ENCODE measurements at regions not wholly inside any gene's neighbourhood (a gene's known extent, or its start where the extent isn't known, plus 50 kb on each side); places are given as distances from the start of the nearest gene placed in this dataset.

- Histone ChIP-seq H3K9me3 (ENCODE audit: control insufficient read depth, insufficient read depth, low read length) (no peaks in the 10 kb centered on the region), H3K79me2 (ENCODE audit: control insufficient read depth, low read length) (no peaks in the 10 kb centered on the region), H3F3A (ENCODE audit: control insufficient read depth, insufficient read depth) (no peaks in the 10 kb centered on the region), H3K27ac (ENCODE audit: low read depth, low read length) (no peak overlapping the region), H3K36me3 (ENCODE audit: control insufficient read depth, low read length) (no peaks in the 10 kb centered on the region), H3K27me3 (ENCODE audit: control insufficient read depth, low read length) (no peaks in the 10 kb centered on the region), H3K4me2 (ENCODE audit: low read length) (no peak overlapping the region), H3K4me1 (ENCODE audit: control insufficient read depth, low read length) (no peaks in the 10 kb centered on the region), H3K9me2 (replicated peaks; ENCODE audit: control insufficient read depth, low read length) (no peaks in the 10 kb centered on the region), H3K4me3 (ENCODE audit: low read length) (no peak overlapping the region), H4K20me1 (ENCODE audit: control insufficient read depth, insufficient read depth, low read depth, low read length) (no peaks in the 10 kb centered on the region)
- TF ChIP-seq EZH2phosphoT487 (IDR thresholded peaks at IDR 0.05; ENCODE audit: borderline replicate concordance, low read length) (no peak), CTCF (IDR thresholded peaks at IDR 0.05; ENCODE audit: low read depth, low read length, poor library complexity, severe bottlenecking) (no peak)
Observed at GRCh38 chr6:163994566-163994965, 580.0 kb downstream of the QKI start.

DNA sequence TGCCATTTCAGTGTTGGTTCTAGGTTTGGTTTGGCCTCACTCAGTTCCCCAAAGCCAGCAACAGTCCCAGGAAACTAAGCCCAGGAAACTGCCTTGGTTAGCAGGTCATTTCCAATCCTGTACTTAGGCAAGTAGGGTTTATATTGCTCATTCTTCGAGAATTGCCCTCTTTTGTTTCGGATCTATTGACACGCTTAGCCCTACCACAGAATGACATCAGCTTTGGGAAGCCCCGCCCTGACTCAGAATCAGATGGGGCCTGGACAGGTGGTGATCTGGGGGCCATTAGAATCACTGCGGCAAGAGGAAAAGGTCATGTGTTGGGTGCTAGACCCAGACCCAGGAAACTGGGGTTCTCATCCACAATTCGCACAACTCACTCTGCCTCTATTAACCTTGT, 578.2 kb downstream of the QKI start:
- no peaks in the 10 kb centered on the region for H3K36me3 ChIP-seq (ENCODE audit: control insufficient read depth, low read length)
- no peaks in the 10 kb centered on the region for H3K9me3 ChIP-seq (ENCODE audit: control insufficient read depth, insufficient read depth, low read length)
- no peak overlapping the region for H3K4me3 ChIP-seq (ENCODE audit: low read length)
- no peaks in the 10 kb centered on the region for H3K9me2 ChIP-seq (replicated peaks; ENCODE audit: control insufficient read depth, low read length)
- no peak overlapping the region for H3K4me2 ChIP-seq (ENCODE audit: low read length)
- no peak for TF ChIP-seq EZH2phosphoT487 (IDR thresholded peaks at IDR 0.05; ENCODE audit: borderline replicate concordance, low read length)
- no peak for TF ChIP-seq CTCF (IDR thresholded peaks at IDR 0.05; ENCODE audit: low read depth, low read length, poor library complexity, severe bottlenecking)
- no peaks in the 10 kb centered on the region for H3K4me1 ChIP-seq (ENCODE audit: control insufficient read depth, low read length)
- no peaks in the 10 kb centered on the region for H3K79me2 ChIP-seq (ENCODE audit: control insufficient read depth, low read length)
- no peaks in the 10 kb centered on the region for H3F3A ChIP-seq (ENCODE audit: control insufficient read depth, insufficient read depth)
- H3K27ac ChIP-seq (ENCODE audit: low read depth, low read length) = no peak overlapping the region
- no peaks in the 10 kb centered on the region for H4K20me1 ChIP-seq (ENCODE audit: control insufficient read depth, insufficient read depth, low read depth, low read length)
- no peaks in the 10 kb centered on the region for H3K27me3 ChIP-seq (ENCODE audit: control insufficient read depth, low read length)

- no peak overlapping the region for H3K27ac ChIP-seq (ENCODE audit: low read depth, low read length)
- H3K27me3 ChIP-seq (ENCODE audit: control insufficient read depth, low read length) = no peaks in the 10 kb centered on the region
- no peak overlapping the region for H3K4me3 ChIP-seq (ENCODE audit: low read length)
- H3K4me1 ChIP-seq (ENCODE audit: control insufficient read depth, low read length) = no peaks in the 10 kb centered on the region
- H3F3A ChIP-seq (ENCODE audit: control insufficient read depth, insufficient read depth) = no peaks in the 10 kb centered on the region
- H4K20me1 ChIP-seq (ENCODE audit: control insufficient read depth, insufficient read depth, low read depth, low read length) = no peaks in the 10 kb centered on the region
- no peaks in the 10 kb centered on the region for H3K9me3 ChIP-seq (ENCODE audit: control insufficient read depth, insufficient read depth, low read length)
- no peak overlapping the region for H3K4me2 ChIP-seq (ENCODE audit: low read length)
- H3K9me2 ChIP-seq (replicated peaks; ENCODE audit: control insufficient read depth, low read length) = no peaks in the 10 kb centered on the region
- H3K79me2 ChIP-seq (ENCODE audit: control insufficient read depth, low read length) = no peaks in the 10 kb centered on the region
- no peaks in the 10 kb centered on the region for H3K36me3 ChIP-seq (ENCODE audit: control insufficient read depth, low read length)
- TF ChIP-seq EZH2phosphoT487 (IDR thresholded peaks at IDR 0.05; ENCODE audit: borderline replicate concordance, low read length) = no peak
- TF ChIP-seq CTCF (IDR thresholded peaks at IDR 0.05; ENCODE audit: low read depth, low read length, poor library complexity, severe bottlenecking) = no peak
Observed at GRCh38 chr6:163992056-163992455, 577.5 kb downstream of the QKI start.

DNA sequence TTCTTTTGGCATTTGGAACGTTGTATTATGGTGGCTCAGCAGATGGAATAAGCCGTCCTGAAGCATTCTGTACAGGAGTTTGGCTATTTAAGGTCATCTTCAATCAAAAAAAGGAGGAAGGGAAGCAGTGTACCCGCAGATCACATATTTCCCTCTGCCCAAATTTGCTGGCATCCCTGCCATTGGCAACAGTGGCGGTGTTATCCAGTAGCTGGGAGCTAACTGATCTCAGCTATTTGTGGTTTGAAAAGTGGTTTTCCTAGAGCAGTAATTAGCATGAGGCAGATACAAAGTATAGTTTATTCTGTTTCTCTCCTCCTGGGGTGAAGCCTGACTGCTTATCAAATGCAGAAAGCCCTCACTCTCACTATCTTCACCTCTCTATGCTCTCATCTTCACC, 576.8 kb downstream of the QKI start:
- Histone ChIP-seq H3K36me3 (ENCODE audit: control insufficient read depth, low read length) (no peaks in the 10 kb centered on the region), H3K4me2 (ENCODE audit: low read length) (no peak overlapping the region), H3K27ac (ENCODE audit: low read depth, low read length) (no peak overlapping the region)

More for the DNA sequence above, 576.8 kb downstream of the QKI start:
- Histone ChIP-seq H3K4me3 (ENCODE audit: low read length) (no peak overlapping the region), H3K27me3 (ENCODE audit: control insufficient read depth, low read length) (no peaks in the 10 kb centered on the region), H3K9me2 (replicated peaks; ENCODE audit: control insufficient read depth, low read length) (no peaks in the 10 kb centered on the region), H3K4me1 (ENCODE audit: control insufficient read depth, low read length) (no peaks in the 10 kb centered on the region), H4K20me1 (ENCODE audit: control insufficient read depth, insufficient read depth, low read depth, low read length) (no peaks in the 10 kb centered on the region), H3K79me2 (ENCODE audit: control insufficient read depth, low read length) (no peaks in the 10 kb centered on the region), H3F3A (ENCODE audit: control insufficient read depth, insufficient read depth) (no peaks in the 10 kb centered on the region), H3K9me3 (ENCODE audit: control insufficient read depth, insufficient read depth, low read length) (no peaks in the 10 kb centered on the region)
- TF ChIP-seq CTCF (IDR thresholded peaks at IDR 0.05; ENCODE audit: low read depth, low read length, poor library complexity, severe bottlenecking) (no peak), EZH2phosphoT487 (IDR thresholded peaks at IDR 0.05; ENCODE audit: borderline replicate concordance, low read length) (no peak)
